ENCODE measurements at regions not wholly inside any gene's neighbourhood (a gene's known extent, or its start where the extent isn't known, plus 50 kb on each side); places are given as distances from the start of the nearest gene placed in this dataset.
"Not testable (repeated sequence)": the region's sequence is repeated elsewhere in the genome, so short reads cannot be mapped to it uniquely, and the experiment has no call there.

- DNase-seq (ENCODE audit: low read depth) = peak; percentile 17
- H3K4me3 ChIP-seq (ENCODE audit: low read depth, low read length) = no peak overlapping the region
Observed at GRCh38 chr10:57657164-57657765, 610.4 kb downstream of the IPMK start.

GRCh38 chr10:57654856-57655255 is 612.8 kb downstream of the IPMK start:
- no peak for DNase-seq (ENCODE audit: low read depth)
- no peak overlapping the region for H3K4me3 ChIP-seq (ENCODE audit: low read depth, low read length)

DNA sequence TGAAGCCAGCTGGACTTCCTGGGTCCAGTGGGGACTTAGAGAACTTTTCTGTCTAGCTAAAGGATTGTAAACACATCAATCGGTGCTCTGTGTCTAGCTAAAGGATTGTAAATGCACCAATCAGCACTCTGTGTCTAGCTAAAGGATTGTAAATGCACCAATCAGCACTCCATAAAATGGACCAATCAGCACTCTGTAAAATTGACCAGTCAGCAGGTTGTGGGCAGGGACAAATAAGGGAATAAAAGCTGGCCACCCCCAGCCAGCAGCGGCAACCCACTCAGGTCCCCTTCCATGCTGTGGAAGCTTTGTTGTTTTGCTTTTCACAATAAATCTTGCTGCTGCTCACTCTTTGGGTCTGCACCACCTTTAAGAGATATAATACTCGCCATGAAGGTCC is 622.6 kb downstream of the IPMK start:
- not testable (repeated sequence) for H3K4me3 ChIP-seq (ENCODE audit: low read depth, low read length); DNase-seq (ENCODE audit: low read depth)

GRCh38 chr10:57638411-57638810 is 629.3 kb downstream of the IPMK start:
- DNase-seq (ENCODE audit: low read depth) = no peak
- no peak overlapping the region for H3K4me3 ChIP-seq (ENCODE audit: low read depth, low read length)

DNA sequence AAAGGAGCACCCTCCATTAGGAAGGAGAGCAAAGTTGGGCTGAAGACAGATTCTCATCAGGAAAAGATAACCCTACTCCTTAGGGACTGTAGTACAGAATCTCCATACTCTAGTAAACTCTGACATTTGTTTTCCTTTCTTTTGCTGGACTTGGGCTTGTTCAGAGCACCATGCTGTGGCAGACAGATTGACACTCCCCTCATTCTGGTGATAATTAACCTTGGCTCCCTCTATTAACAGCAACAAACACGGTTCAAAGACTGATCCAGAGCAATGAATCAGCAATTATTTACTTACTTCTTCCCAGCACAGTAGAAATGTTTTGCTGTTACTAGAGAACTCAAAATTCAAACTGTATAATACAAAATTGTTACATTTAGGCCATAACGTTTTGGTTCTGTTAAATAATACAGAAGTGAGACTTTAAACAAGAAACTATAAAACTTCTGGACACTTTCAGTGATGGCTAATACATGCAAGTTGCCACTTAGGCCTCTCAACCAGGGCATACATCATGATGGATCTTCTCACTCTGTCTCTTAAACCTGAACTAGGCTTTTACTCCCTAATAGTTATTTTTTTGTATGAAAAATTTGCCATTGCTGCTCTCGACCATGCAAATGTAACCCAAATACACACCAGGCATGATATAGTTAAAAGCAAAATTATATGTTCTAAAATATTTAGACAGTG is 639.0 kb downstream of the IPMK start:
- H3K4me3 ChIP-seq (ENCODE audit: low read depth, low read length) = no peak overlapping the region
- DNase-seq (ENCODE audit: low read depth) = no peak

DNA sequence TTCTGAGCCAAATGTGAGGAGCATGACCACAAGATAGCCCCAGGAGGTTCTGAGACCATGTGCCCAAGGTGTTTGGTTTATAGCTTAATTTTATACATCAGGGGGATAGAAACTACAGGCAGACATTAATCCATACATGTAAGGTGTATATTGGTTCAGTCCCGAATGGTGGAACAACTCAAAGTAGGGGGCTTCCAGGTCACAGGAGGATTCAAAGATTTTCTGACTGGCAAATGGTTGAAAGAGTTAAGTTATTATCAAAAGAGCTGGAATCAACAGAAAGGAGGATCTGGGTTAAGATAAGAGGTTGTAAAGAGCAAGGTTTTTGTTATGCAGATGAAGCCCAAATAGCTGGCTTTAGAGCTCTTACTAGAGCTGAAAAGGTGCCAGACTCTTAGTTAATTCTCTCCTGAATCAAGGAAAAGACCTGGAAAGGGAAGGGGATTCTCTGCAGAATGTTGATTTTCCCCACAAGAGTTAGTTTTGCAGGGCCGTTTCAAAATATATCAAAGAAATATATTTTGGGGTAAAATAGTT is 640.0 kb downstream of the IPMK start:
- no peak for DNase-seq (ENCODE audit: low read depth)
- no peak overlapping the region for H3K4me3 ChIP-seq (ENCODE audit: low read depth, low read length)

- DNase-seq (ENCODE audit: low read depth) = no peak
- H3K4me3 ChIP-seq (ENCODE audit: low read depth, low read length) = no peak overlapping the region
Observed at GRCh38 chr10:57624856-57625592, 642.7 kb downstream of the IPMK start.

DNA sequence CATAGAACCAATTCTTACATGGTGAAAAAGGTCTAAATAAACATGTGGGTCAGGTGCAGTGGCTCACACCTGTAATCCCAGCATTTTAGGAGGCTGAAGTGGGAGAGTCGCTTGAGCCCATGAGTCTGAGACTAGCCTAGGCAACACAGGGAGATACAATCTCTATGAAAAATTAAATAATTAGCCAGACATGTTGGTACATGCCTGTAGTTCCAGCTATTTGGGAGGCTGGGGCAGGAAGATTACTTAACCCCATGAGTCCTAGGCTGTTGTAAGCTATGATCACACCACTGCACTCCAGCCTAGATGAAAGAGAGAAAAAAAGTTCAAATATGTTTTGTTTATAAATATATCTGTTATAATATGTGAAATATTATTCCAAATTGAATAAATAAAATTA is 643.6 kb downstream of the IPMK start:
- no peak for DNase-seq (ENCODE audit: low read depth)
- H3K4me3 ChIP-seq (ENCODE audit: low read depth, low read length) = no peak overlapping the region

DNA sequence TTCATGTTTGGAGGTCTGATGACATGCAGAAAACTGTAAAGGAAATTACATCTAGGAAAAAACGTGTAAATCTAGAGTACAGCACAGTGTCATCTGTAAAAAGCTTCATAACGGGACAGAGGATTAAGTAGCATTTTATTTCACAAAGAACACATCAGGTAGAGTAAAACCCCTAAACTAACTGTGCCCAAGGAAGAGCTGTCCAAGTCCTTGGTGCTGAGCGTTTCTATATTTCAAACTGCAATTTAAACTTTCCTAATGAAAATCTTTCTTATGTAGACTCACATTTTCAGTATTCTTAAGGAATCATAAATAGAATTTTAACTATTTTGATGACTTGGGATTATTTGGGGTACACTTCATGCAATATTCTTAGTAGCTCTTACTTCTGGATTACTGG is 646.2 kb downstream of the IPMK start:
- H3K4me3 ChIP-seq (ENCODE audit: low read depth, low read length) = no peak overlapping the region
- no peak for DNase-seq (ENCODE audit: low read depth)

GRCh38 chr10:57605948-57606485 is 661.7 kb downstream of the IPMK start:
- H3K4me3 ChIP-seq (ENCODE audit: low read depth, low read length) = no peak overlapping the region
- DNase-seq (ENCODE audit: low read depth) = no peak

DNA sequence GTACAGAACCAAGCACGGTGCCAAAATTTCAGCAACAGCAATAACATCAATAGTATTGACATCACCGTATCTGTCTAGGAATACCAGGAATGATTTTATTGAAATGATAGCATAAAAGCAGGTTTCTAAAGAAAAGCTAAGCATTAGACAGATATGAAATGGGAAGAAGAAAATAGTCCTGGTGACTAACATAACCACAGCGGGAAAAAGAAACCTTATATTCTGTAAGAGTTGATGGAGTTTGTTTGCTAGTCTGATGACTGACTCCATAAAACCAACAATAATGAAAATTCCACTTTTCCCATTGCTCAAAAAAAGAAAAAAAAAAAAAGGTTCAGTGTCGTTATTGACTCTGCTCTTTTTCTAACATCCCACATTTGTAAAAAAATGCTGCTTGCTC is 668.3 kb downstream of the IPMK start:
- no peak overlapping the region for H3K4me3 ChIP-seq (ENCODE audit: low read depth, low read length)
- DNase-seq (ENCODE audit: low read depth) = no peak

- no peak overlapping the region for H3K4me3 ChIP-seq (ENCODE audit: low read depth, low read length)
- no peak for DNase-seq (ENCODE audit: low read depth)
Observed at GRCh38 chr10:57593983-57594573, 673.6 kb downstream of the IPMK start.

DNA sequence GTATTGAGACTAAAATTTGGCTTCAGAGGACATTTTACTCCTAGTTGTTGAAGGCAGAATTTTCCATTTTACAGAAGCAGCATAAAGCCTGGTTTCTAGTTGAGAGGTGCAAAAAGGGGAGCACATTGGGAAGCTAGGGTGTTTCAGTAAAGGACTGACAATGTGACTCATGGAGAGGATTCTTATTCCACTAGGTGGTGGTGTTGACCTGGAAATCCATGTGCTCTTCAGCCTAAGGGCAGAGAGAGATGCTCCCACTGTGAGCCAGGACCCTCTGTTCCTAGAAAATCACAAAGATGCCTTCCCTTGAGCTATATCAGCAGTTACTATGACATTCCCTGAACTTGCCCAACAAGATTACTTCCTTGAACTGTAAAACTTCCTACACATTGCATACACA is 687.8 kb downstream of the IPMK start:
- no peak overlapping the region for H3K4me3 ChIP-seq (ENCODE audit: low read depth, low read length)
- no peak for DNase-seq (ENCODE audit: low read depth)

DNA sequence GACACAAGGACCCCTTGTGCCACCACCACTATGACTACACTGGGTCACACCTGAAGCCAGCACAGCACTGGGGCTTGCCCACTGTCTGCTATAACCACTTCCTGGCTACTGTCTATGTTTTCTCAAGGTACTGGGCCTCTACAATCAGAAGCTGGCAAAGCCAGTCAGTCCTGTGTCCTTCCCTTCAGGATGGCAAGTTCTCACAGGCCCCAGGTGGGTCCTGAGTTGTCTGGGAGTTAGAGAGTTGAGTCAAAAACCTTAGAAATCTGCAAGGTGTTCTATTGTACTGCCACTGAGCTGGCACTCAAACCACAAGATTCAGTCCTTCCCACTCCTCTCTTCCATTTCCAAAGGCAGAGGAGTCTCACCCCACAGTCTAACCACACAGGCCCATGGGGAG is 705.5 kb downstream of the IPMK start:
- DNase-seq (ENCODE audit: low read depth) = no peak
- H3K4me3 ChIP-seq (ENCODE audit: low read depth, low read length) = no peak overlapping the region

GRCh38 chr10:57551774-57552173 is 715.9 kb downstream of the IPMK start:
- not testable (repeated sequence) for H3K4me3 ChIP-seq (ENCODE audit: low read depth, low read length); DNase-seq (ENCODE audit: low read depth)

DNA sequence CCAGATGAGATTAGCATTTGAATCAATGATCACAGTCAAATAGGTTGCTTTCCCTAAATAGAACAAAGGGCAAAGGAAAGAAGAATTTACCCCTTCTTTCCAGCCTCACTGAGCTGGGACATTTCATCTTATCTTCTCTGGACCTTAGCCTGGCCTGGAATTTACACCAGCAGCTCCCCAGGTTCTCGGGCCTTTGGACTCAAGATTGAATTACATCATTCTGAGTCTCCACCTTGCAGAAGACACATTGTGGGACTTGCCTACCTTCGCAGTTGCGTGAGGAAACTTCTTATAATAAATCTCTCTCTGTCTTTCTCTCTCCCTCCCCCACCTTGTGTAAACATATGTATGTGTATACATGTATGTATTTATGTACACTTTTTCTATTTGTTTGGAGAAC is 732.4 kb downstream of the IPMK start:
- no peak for DNase-seq (ENCODE audit: low read depth)
- H3K4me3 ChIP-seq (ENCODE audit: low read depth, low read length) = no peak overlapping the region

GRCh38 chr10:57513637-57514036 is 754.1 kb downstream of the IPMK start:
- H3K4me3 ChIP-seq (ENCODE audit: low read depth, low read length) = no peak overlapping the region
- DNase-seq (ENCODE audit: low read depth) = no peak

GRCh38 chr10:57507788-57508187 is 759.9 kb downstream of the IPMK start:
- H3K4me3 ChIP-seq (ENCODE audit: low read depth, low read length) = no peak overlapping the region
- DNase-seq (ENCODE audit: low read depth) = no peak

DNA sequence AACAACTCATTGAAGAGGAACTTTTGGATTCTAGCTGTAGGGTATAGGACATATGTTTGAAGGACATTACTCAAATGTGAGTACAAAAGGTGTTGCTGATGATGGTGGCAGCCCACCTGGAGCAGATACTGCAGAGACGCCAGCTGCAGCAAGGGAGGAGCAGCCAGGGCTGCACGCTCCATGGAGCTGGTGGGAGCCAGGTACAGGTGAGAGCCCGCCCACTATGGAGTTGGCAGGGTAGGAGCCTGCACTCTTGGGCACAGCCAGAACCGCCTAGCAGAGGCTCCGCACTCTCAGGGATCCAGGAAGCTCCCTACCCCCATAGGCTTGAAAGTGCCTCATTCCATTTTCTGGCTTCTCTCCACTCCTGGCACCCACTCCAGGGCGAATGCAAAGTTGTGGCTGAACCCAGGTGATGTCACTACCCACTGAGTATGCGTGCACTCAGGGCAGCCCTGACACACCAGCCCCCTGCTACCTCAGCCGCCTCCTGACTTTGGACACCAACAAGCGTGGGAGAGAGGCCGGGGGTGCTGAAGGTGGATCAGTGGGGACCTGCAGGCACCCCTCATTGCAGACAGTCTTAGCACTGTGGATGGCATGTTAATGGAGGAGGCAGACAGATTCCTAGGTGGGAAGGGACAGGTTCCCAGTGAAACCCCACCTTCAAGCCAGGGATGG is 761.1 kb downstream of the IPMK start:
- DNase-seq (ENCODE audit: low read depth) = no peak
- H3K4me3 ChIP-seq (ENCODE audit: low read depth, low read length) = no peak overlapping the region

All from skeletal muscle cell (primary cell).